Keratinocyte (primary cell): ENCODE measurements at regions not wholly inside any gene's neighbourhood (a gene's known extent, or its start where the extent isn't known, plus 50 kb on each side); places are given as distances from the start of the nearest gene placed in this dataset.
A peak's percentile ranks its signal among the peaks of the same experiment; 100 is the strongest.

Source experiments
- DNase-seq: peaks from one replicate; pipeline ENCODE4 v3.0.0-alpha.2; 2011; ENCODE audit warnings: low read depth, missing footprints, low spot score
- FAIRE-seq: peaks from 2 replicates; lab custom pipeline; 2011; peaks lifted over from hg19 to GRCh38; lab: Jason Lieb, UNC
- H2AFZ ChIP-seq: 2 replicates; pipeline ENCODE4 v1.6.0; 2012; ENCODE audit warnings: low read length, control low read depth, inconsistent platforms; ENCODE audit not compliant: control insufficient read depth
- H3K27ac ChIP-seq: 2 replicates; pipeline ENCODE4 v1.5.1; 2011; ENCODE audit warnings: low read length; ENCODE audit not compliant: control insufficient read depth, insufficient read depth
- H3K27me3 ChIP-seq: 3 replicates; pipeline ENCODE4 v1.6.0; 2011; ENCODE audit warnings: low read length; ENCODE audit not compliant: control insufficient read depth, insufficient read depth; ENCODE audit errors: extremely low read depth
- H3K36me3 ChIP-seq, 2 experiments: 2 replicates in 1 of 2; 3 replicates in 1 of 2; pipeline ENCODE4 v1.5.1; 2011; ENCODE audit warnings: low read length in 2 of 2, mild to moderate bottlenecking in 1 of 2; ENCODE audit not compliant: control insufficient read depth in 2 of 2, insufficient read depth in 2 of 2; ENCODE audit errors: extremely low read depth in 1 of 2
- H3K4me1 ChIP-seq: 3 replicates; pipeline ENCODE4 v1.5.1; 2011; ENCODE audit warnings: low read length; ENCODE audit not compliant: control insufficient read depth, insufficient read depth; ENCODE audit errors: extremely low read depth
- H3K4me2 ChIP-seq: 3 replicates; pipeline ENCODE4 v1.6.0; 2011; ENCODE audit warnings: low read depth, low read length; ENCODE audit not compliant: control insufficient read depth, insufficient read depth; ENCODE audit errors: extremely low read depth
- H3K4me3 ChIP-seq, 3 experiments: fragments of 200-600 bp in 1 of 3; sonication (generic) in 1 of 3; 2 replicates in 2 of 3; 3 replicates in 1 of 3; pipeline ENCODE4 v1.5.1; 2011 to 2016; ENCODE audit warnings: low read length in 3 of 3, mild to moderate bottlenecking in 3 of 3, control low read depth in 2 of 3, inconsistent platforms in 1 of 3, low read depth in 1 of 3, mixed read lengths in 1 of 3, mixed run types in 1 of 3, moderate library complexity in 1 of 3; ENCODE audit not compliant: control insufficient read depth in 2 of 3, insufficient read depth in 2 of 3; ENCODE audit errors: extremely low read depth in 1 of 3
- H3K79me2 ChIP-seq: 2 replicates; pipeline ENCODE4 v1.6.0; 2012; ENCODE audit warnings: low read length; ENCODE audit not compliant: control insufficient read depth, insufficient read depth
- H3K9ac ChIP-seq: 3 replicates; pipeline ENCODE4 v1.6.0; 2011; ENCODE audit warnings: low read length; ENCODE audit not compliant: control insufficient read depth, insufficient read depth; ENCODE audit errors: extremely low read depth
- H3K9me1 ChIP-seq: 3 replicates; pipeline ENCODE4 v1.6.0; 2011; ENCODE audit warnings: low read length; ENCODE audit not compliant: control insufficient read depth, insufficient read depth; ENCODE audit errors: extremely low read depth
- H3K9me3 ChIP-seq: 2 replicates; pipeline ENCODE4 v1.5.1; 2012; ENCODE audit warnings: low read depth, low read length; ENCODE audit not compliant: control insufficient read depth
- H4K20me1 ChIP-seq: 3 replicates; pipeline ENCODE4 v1.6.0; 2011; ENCODE audit warnings: low read length; ENCODE audit not compliant: control insufficient read depth, insufficient read depth; ENCODE audit errors: extremely low read depth
- CTCF ChIP-seq, 3 experiments: IDR thresholded peaks in 1 of 3; conservative IDR thresholded peaks in 1 of 3; optimal IDR thresholded peaks in 1 of 3; 2 replicates in 2 of 3; 3 replicates in 1 of 3; pipeline versions ENCODE3 to v1.5.1; 2011; ENCODE audit warnings: low read length in 3 of 3, mild to moderate bottlenecking in 3 of 3, moderate library complexity in 2 of 3, control low read depth in 1 of 3, inconsistent platforms in 1 of 3; ENCODE audit not compliant: insufficient read depth in 2 of 3; ENCODE audit errors: extremely low read depth in 1 of 3
- EZH2 ChIP-seq: IDR thresholded peaks from one replicate; pipeline ENCODE4 v1.6.1; 2012; ENCODE audit warnings: inconsistent platforms, mild to moderate bottlenecking, low read length, moderate library complexity
- dilution Hi-C: fragments of 300-500 bp; cut with MboI; formaldehyde crosslinking; loops from one replicate; pipeline ENCODE4 v1.7.0; 2020; ENCODE audit warnings: low sequenced_read_pairs; ENCODE audit not compliant: extremely low pct_ligation_motif_present

GRCh38 chr5:60485361-60485760 lies 214.6 kb downstream of the DEPDC1B start:
- Histone ChIP-seq H3K9ac (no peak overlapping the region), H3K4me1 (peaks cover 21% of the 10 kb centered on the region), H3K27me3 (no peaks in the 10 kb centered on the region), H3K36me3 (no peaks in the 10 kb centered on the region), H3K9me3 (no peaks in the 10 kb centered on the region), H3K4me2 (no peak overlapping the region), H3K4me3 (no peak overlapping the region), H2AFZ (no peak overlapping the region), H3K9me1 (no peaks in the 10 kb centered on the region), H4K20me1 (no peaks in the 10 kb centered on the region), H3K79me2 (no peaks in the 10 kb centered on the region), H3K27ac (no peak overlapping the region)
- FAIRE-seq = no peak
- dilution Hi-C loops = no loop called here
- TF ChIP-seq CTCF (optimal IDR thresholded peaks at IDR 0.05 in 1 of 3, IDR thresholded peaks at IDR 0.05 in 1 of 3, conservative IDR thresholded peaks at IDR 0.05 in 1 of 3; ENCODE audit: extremely low read depth in 1 of 3, insufficient read depth in 2 of 3, low read length in 3 of 3) = no peak
- no peak for TF ChIP-seq EZH2
- no peak for DNase-seq

- FAIRE-seq (peak; percentile 51), DNase-seq (no peak)
- Histone ChIP-seq H3K4me2 (peak overlapping the region; percentile 10), H3K4me1 (peaks cover 6% of the 10 kb centered on the region), H3K79me2 (no peaks in the 10 kb centered on the region), H3K9me1 (no peaks in the 10 kb centered on the region), H3K4me3 (no peak overlapping the region), H2AFZ (no peak overlapping the region), H3K9ac (no peak overlapping the region), H3K9me3 (no peaks in the 10 kb centered on the region), H3K27me3 (no peaks in the 10 kb centered on the region), H3K27ac (no peak overlapping the region), H4K20me1 (no peaks in the 10 kb centered on the region), H3K36me3 (no peaks in the 10 kb centered on the region)
- dilution Hi-C loops = no loop called here
- TF ChIP-seq EZH2 (no peak), CTCF (optimal IDR thresholded peaks at IDR 0.05 in 1 of 3, IDR thresholded peaks at IDR 0.05 in 1 of 3, conservative IDR thresholded peaks at IDR 0.05 in 1 of 3; ENCODE audit: extremely low read depth in 1 of 3, insufficient read depth in 2 of 3, low read length in 3 of 3) (no peak)
Observed at GRCh38 chr5:60483050-60483449, 216.9 kb downstream of the DEPDC1B start.
